ENCODE measurements at regions not wholly inside any gene's neighbourhood (a gene's known extent, or its start where the extent isn't known, plus 50 kb on each side); places are given as distances from the start of the nearest gene placed in this dataset.

GRCh38 chr2:8149985-8150539 is 531.8 kb upstream of the ID2 start:
- no peaks in the 10 kb centered on the region for H3K36me3 ChIP-seq
- no peak overlapping the region for H3K27ac ChIP-seq
- H3K4me1 ChIP-seq (ENCODE audit: low read depth): peaks cover 9% of the 10 kb centered on the region
- TF ChIP-seq, protein P1, sequence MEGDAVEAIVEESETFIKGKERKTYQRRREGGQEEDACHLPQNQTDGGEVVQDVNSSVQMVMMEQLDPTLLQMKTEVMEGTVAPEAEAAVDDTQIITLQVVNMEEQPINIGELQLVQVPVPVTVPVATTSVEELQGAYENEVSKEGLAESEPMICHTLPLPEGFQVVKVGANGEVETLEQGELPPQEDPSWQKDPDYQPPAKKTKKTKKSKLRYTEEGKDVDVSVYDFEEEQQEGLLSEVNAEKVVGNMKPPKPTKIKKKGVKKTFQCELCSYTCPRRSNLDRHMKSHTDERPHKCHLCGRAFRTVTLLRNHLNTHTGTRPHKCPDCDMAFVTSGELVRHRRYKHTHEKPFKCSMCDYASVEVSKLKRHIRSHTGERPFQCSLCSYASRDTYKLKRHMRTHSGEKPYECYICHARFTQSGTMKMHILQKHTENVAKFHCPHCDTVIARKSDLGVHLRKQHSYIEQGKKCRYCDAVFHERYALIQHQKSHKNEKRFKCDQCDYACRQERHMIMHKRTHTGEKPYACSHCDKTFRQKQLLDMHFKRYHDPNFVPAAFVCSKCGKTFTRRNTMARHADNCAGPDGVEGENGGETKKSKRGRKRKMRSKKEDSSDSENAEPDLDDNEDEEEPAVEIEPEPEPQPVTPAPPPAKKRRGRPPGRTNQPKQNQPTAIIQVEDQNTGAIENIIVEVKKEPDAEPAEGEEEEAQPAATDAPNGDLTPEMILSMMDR (IDR thresholded peaks at IDR 0.05; ENCODE audit: low read depth, low read length): no peak
- no peaks in the 10 kb centered on the region for H3K9me3 ChIP-seq (ENCODE audit: low read depth)
- H3K27me3 ChIP-seq: no peaks in the 10 kb centered on the region
- no peak overlapping the region for H3K4me3 ChIP-seq
- DNase-seq (ENCODE audit: low read depth in 1 of 2, low spot score in 1 of 2): peak in 1 of 2 donors; percentile 33

- no peaks in the 10 kb centered on the region for H3K9me3 ChIP-seq (ENCODE audit: low read depth)
- H3K36me3 ChIP-seq: no peaks in the 10 kb centered on the region
- no peaks in the 10 kb centered on the region for H3K27me3 ChIP-seq
- TF ChIP-seq, protein P1 (IDR thresholded peaks at IDR 0.05; ENCODE audit: low read depth, low read length): no peak
- DNase-seq (ENCODE audit: low read depth in 1 of 2, low spot score in 1 of 2): no peak
- H3K4me3 ChIP-seq: no peak overlapping the region
- no peak overlapping the region for H3K27ac ChIP-seq
- no peaks in the 10 kb centered on the region for H3K4me1 ChIP-seq (ENCODE audit: low read depth)
These were observed 530.0 kb upstream of the ID2 start for GRCh38 chr2:8151888-8152287.

DNA sequence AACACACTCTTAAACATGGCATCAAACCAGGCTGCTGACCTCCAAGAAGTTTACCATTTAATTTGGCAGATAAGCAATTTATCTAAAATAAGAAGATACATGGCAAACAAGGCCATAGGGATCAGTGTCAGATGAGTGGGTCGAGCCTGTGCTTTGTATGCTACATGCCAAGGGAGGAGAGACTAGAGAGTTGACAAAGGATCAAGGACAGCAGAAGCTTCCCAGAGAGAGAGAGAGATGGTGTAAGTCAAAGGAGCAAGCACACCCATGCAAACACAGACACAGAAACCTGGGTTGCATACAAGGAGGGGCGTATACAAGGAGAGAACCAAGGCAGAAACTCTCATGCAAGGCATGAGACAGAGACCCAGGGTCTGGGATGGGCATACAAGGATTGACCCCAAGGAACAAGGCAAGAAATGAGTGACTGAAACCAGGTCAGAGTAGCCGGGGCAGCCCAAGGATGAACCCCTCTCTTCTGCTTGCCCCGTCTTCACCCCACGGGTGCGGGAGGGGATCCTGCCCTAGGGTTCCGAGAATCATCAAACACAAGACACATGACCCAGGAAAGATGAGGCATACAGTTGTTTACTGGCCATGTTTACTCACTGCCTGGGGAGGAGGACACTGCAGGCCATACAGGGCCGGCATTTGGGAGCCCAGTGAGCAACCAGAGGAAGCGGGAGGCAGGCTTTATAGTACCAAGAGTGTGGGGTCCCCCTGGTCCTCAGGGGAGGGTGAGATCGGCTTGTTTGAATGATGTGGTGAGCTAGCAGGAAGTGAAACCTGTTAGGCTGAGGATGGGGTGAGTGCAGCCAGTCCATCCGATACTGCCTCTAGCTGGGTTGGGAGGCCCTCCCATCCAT is 529.2 kb upstream of the ID2 start:
- DNase-seq (ENCODE audit: low read depth in 1 of 2, low spot score in 1 of 2): no peak
- no peak overlapping the region for H3K27ac ChIP-seq
- TF ChIP-seq, protein P1 (IDR thresholded peaks at IDR 0.05; ENCODE audit: low read depth, low read length): no peak

DNA sequence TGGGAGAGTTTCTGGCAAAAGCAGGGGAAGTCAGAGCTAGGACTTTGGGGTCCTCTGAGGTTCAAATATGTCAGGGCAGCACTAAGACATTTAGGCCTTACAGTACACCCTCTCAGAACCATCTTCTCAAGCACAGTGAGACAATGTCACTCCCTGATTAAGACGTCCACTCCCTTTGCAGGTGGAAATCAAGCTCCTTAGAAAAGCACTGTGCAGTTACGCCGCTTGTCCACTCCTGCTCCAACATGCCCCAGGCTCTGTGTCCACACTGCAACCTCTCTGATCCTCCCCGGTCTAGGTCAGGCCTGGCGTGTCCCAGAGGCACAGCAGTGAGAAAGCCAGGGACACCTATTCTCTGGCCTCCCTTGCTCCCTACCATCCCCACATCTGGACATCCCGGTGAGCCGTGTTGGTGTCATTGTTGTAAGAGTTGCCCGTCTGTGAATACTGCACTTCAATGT is 528.6 kb upstream of the ID2 start:
- H3K4me1 ChIP-seq (ENCODE audit: low read depth): no peaks in the 10 kb centered on the region
- no peak overlapping the region for H3K27ac ChIP-seq
- H3K4me3 ChIP-seq: no peak overlapping the region
- no peaks in the 10 kb centered on the region for H3K9me3 ChIP-seq (ENCODE audit: low read depth)
- TF ChIP-seq, protein P1 (IDR thresholded peaks at IDR 0.05; ENCODE audit: low read depth, low read length): no peak
- no peak for DNase-seq (ENCODE audit: low read depth in 1 of 2, low spot score in 1 of 2)
- H3K27me3 ChIP-seq: no peaks in the 10 kb centered on the region
- no peaks in the 10 kb centered on the region for H3K36me3 ChIP-seq

More for the DNA sequence above, 529.2 kb upstream of the ID2 start:
- Histone ChIP-seq H3K4me1 (ENCODE audit: low read depth) (no peaks in the 10 kb centered on the region), H3K9me3 (ENCODE audit: low read depth) (no peaks in the 10 kb centered on the region), H3K36me3 (no peaks in the 10 kb centered on the region), H3K4me3 (no peak overlapping the region), H3K27me3 (no peaks in the 10 kb centered on the region)

DNA sequence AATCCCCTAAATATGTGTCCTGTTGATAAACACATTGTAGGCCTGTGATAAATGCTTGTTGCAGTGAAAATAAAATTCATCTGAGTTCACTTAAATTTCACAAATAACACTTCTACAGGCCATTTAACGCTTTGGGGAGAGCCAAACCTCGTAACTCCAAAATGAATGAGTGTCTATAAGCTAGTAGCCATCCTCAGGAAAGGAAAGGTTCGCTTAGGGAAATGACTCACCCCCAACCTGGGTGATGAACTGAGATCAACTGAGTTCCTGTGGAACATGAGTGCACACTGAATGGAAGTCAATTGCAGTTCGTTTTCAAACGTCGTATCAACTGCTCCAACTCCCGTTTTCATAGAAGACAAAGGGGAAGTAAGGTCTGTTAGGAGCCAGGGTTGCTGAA is 527.6 kb upstream of the ID2 start:
- H3K27me3 ChIP-seq: no peaks in the 10 kb centered on the region
- no peaks in the 10 kb centered on the region for H3K4me1 ChIP-seq (ENCODE audit: low read depth)
- TF ChIP-seq, protein P1 (IDR thresholded peaks at IDR 0.05; ENCODE audit: low read depth, low read length): no peak
- DNase-seq (ENCODE audit: low read depth in 1 of 2, low spot score in 1 of 2): no peak
- no peak overlapping the region for H3K27ac ChIP-seq
- H3K4me3 ChIP-seq: no peak overlapping the region
- no peaks in the 10 kb centered on the region for H3K9me3 ChIP-seq (ENCODE audit: low read depth)
- H3K36me3 ChIP-seq: no peaks in the 10 kb centered on the region
